AG10803 (cell line): ENCODE measurements at regions not wholly inside any gene's neighbourhood (a gene's known extent, or its start where the extent isn't known, plus 50 kb on each side); places are given as distances from the start of the nearest gene placed in this dataset.

ENCODE experiments used
- DNase-seq: peaks from one replicate; pipeline ENCODE4 v3.0.0; 2010; ENCODE audit warnings: low read depth
- H3K4me3 ChIP-seq: 2 replicates; pipeline ENCODE4 v1.5.1; 2011; ENCODE audit warnings: mild to moderate bottlenecking, low read length, control low read depth
- CTCF ChIP-seq: conservative IDR thresholded peaks from 2 replicates; pipeline ENCODE4 v1.5.1; 2011; ENCODE audit warnings: mild to moderate bottlenecking, low read length, control low read depth, inconsistent platforms

GRCh38 chr7:16203065-16203464 lies 218.3 kb downstream of the CRPPA start:
- H3K4me3 ChIP-seq, result no peak overlapping the region
- TF ChIP-seq CTCF, result no peak
- DNase-seq, result no peak

GRCh38 chr7:16202303-16202702 lies 219.0 kb downstream of the CRPPA start:
- no peak for DNase-seq
- no peak for TF ChIP-seq CTCF
- H3K4me3 ChIP-seq, result no peak overlapping the region

GRCh38 chr7:16200591-16200990 lies 220.7 kb downstream of the CRPPA start:
- H3K4me3 ChIP-seq, result no peak overlapping the region
- no peak for DNase-seq
- no peak for TF ChIP-seq CTCF

GRCh38 chr7:16193631-16194030 lies 227.7 kb downstream of the CRPPA start:
- DNase-seq, result no peak
- H3K4me3 ChIP-seq, result no peak overlapping the region
- TF ChIP-seq CTCF, result no peak

- no peak for TF ChIP-seq CTCF
- DNase-seq, result peak; percentile 79
- H3K4me3 ChIP-seq, result no peak overlapping the region
Observed at GRCh38 chr7:16189026-16189715, 232.2 kb downstream of the CRPPA start.

GRCh38 chr7:16187131-16187530 lies 234.2 kb downstream of the CRPPA start:
- DNase-seq, result no peak
- no peak for TF ChIP-seq CTCF
- no peak overlapping the region for H3K4me3 ChIP-seq

- H3K4me3 ChIP-seq, result no peak overlapping the region
- DNase-seq, result no peak
- no peak for TF ChIP-seq CTCF
Observed at GRCh38 chr7:16178585-16178984, 242.8 kb downstream of the CRPPA start.
